Esophagus squamous epithelium (tissue), 5 donors: ENCODE measurements at regions not wholly inside any gene's neighbourhood (a gene's known extent, or its start where the extent isn't known, plus 50 kb on each side); places are given as distances from the start of the nearest gene placed in this dataset.

Source experiments
- DNase-seq: peaks from one replicate; lab custom pipeline; 2025; lab: John Stamatoyannopoulos, UW
- H3K27ac ChIP-seq, 4 donors: fragments of 200-600 bp; sonication (generic); one replicate each; pipeline ENCODE4 v1.5.1; 2016 to 2019; ENCODE audit warnings: mild to moderate bottlenecking in 1 of 4
- H3K27me3 ChIP-seq, 4 donors: fragments of 200-600 bp; sonication (generic); 1 replicate in 3 of 4; 2 replicates in 1 of 4; pipeline versions ENCODE4 v1.5.1 to v1.6.0; 2017 to 2021; ENCODE audit warnings: antibody characterized with exemption in 1 of 4
- H3K36me3 ChIP-seq, 3 donors: fragments of 200-600 bp; sonication (generic); one replicate each; pipeline ENCODE4 v1.5.1; 2016 to 2019
- H3K4me1 ChIP-seq, 3 donors: fragments of 200-600 bp; sonication (generic); one replicate each; pipeline ENCODE4 v1.5.1; 2017 to 2019
- H3K4me3 ChIP-seq, 4 donors: fragments of 200-600 bp; sonication (generic); 1 replicate in 3 of 4; 2 replicates in 1 of 4; pipeline ENCODE4 v1.5.1; 2016 to 2019; ENCODE audit warnings: mild to moderate bottlenecking in 2 of 4, moderate library complexity in 1 of 4
- H3K9me3 ChIP-seq, 3 donors: fragments of 200-600 bp; sonication (generic); one replicate each; pipeline ENCODE4 v1.5.1; 2016 to 2019
- CTCF ChIP-seq, 6 experiments: fragments of 450-650 bp in 4 of 6; fragments of 200-600 bp in 2 of 6; sonication (generic) in 2 of 6; IDR thresholded peaks; one replicate each; pipeline ENCODE4 v1.5.1; 2016 to 2019; ENCODE audit warnings: antibody characterized with exemption in 6 of 6, mild to moderate bottlenecking in 4 of 6, moderate library complexity in 4 of 6
- POLR2A ChIP-seq, 4 donors: fragments of 450-650 bp; IDR thresholded peaks; one replicate each; pipeline ENCODE4 v1.6.1; 2017; ENCODE audit warnings: antibody characterized with exemption in 4 of 4, mild to moderate bottlenecking in 4 of 4, moderate library complexity in 3 of 4
- WGBS, 2 donors: methylation state at CpG; one replicate each; pipeline ENCODE4 v1.1.5; 2018; 5-methylcytosine and 5-hydroxymethylcytosine counted together
- intact Hi-C: fragments of 100-400 bp; cut with DNase I; formaldehyde crosslinking; loops from one replicate; pipeline ENCODE4 v1.15.0; 2022
- donor health status: DM: yes; HTN: yes; CAD: no.

- 73 to 86% methylated on average over 4 of the region's 4 CpGs for WGBS, 2 donors
- H3K36me3 ChIP-seq, result no peaks in the 10 kb centered on the region
- DNase-seq, result no peak
Observed at GRCh38 chr1:101311146-101311920, 74.5 kb downstream of the S1PR1 start.

GRCh38 chr1:101312147-101312546 is 75.3 kb downstream of the S1PR1 start:
- Histone ChIP-seq H3K27me3 (peaks cover 0 to 8% (median 0%) of the 10 kb centered on the region in 4 donors), H3K4me3 (no peak overlapping the region), H3K9me3 (no peaks in the 10 kb centered on the region), H3K4me1 (peaks cover 6 to 18% (median 7%) of the 10 kb centered on the region in 3 donors), H3K36me3 (no peaks in the 10 kb centered on the region), H3K27ac (no peak overlapping the region)
- intact Hi-C loops, result no loop called here
- no peak for DNase-seq
- TF ChIP-seq POLR2A (IDR thresholded peaks at IDR 0.05) (no peak), CTCF (IDR thresholded peaks at IDR 0.05) (no peak)
- WGBS, 2 donors, result 67 to 76% methylated on average over 3 to 4 of the region's 4 CpGs

More at GRCh38 chr1:101311146-101311920, 74.5 kb downstream of the S1PR1 start:
- Histone ChIP-seq H3K9me3 (no peaks in the 10 kb centered on the region), H3K4me1 (peaks cover 6 to 18% (median 7%) of the 10 kb centered on the region in 3 donors), H3K4me3 (no peak overlapping the region), H3K27ac (no peak overlapping the region), H3K27me3 (peaks cover 0 to 8% (median 0%) of the 10 kb centered on the region in 4 donors)
- TF ChIP-seq CTCF (IDR thresholded peaks at IDR 0.05) (no peak), POLR2A (IDR thresholded peaks at IDR 0.05) (no peak)
- intact Hi-C loops, result no loop called here

GRCh38 chr1:101313356-101313755 is 76.5 kb downstream of the S1PR1 start:
- no peak overlapping the region for H3K27ac ChIP-seq
- intact Hi-C loops, result no loop called here
- peaks cover 6 to 18% (median 7%) of the 10 kb centered on the region in 3 donors for H3K4me1 ChIP-seq
- H3K9me3 ChIP-seq, result no peaks in the 10 kb centered on the region
- DNase-seq, result no peak
- WGBS, 2 donors, result 88 to 93% methylated on average over 6 to 7 of the region's 7 CpGs
- TF ChIP-seq POLR2A (IDR thresholded peaks at IDR 0.05), result no peak
- no peak for TF ChIP-seq CTCF (IDR thresholded peaks at IDR 0.05)
- H3K36me3 ChIP-seq, result no peaks in the 10 kb centered on the region
- H3K27me3 ChIP-seq, result peaks cover 0 to 5% (median 0%) of the 10 kb centered on the region in 4 donors
- H3K4me3 ChIP-seq, result no peak overlapping the region

- DNase-seq, result no peak
- Histone ChIP-seq H3K27me3 (peaks cover 0 to 5% (median 0%) of the 10 kb centered on the region in 4 donors), H3K27ac (no peak overlapping the region), H3K36me3 (no peaks in the 10 kb centered on the region), H3K4me3 (no peak overlapping the region), H3K9me3 (no peaks in the 10 kb centered on the region), H3K4me1 (peaks cover 6 to 12% (median 7%) of the 10 kb centered on the region in 3 donors)
- 92% methylated on average over 2 of the region's 2 CpGs; no CpG with 5 or more reads in 1 of the 2 donors for WGBS, 2 donors
- intact Hi-C loops, result no loop called here
- TF ChIP-seq CTCF (IDR thresholded peaks at IDR 0.05) (no peak), POLR2A (IDR thresholded peaks at IDR 0.05) (no peak)
Observed at GRCh38 chr1:101314244-101314643, 77.4 kb downstream of the S1PR1 start.

- intact Hi-C loops, result no loop called here
- no peaks in the 10 kb centered on the region for H3K27me3 ChIP-seq
- H3K27ac ChIP-seq, result no peak overlapping the region
- WGBS, 2 donors, result 58 to 78% methylated on average over 6 of the region's 6 CpGs
- H3K4me1 ChIP-seq, result no peaks in the 10 kb centered on the region
- TF ChIP-seq CTCF (IDR thresholded peaks at IDR 0.05) (no peak), POLR2A (IDR thresholded peaks at IDR 0.05) (no peak)
- no peaks in the 10 kb centered on the region for H3K9me3 ChIP-seq
- no peaks in the 10 kb centered on the region for H3K36me3 ChIP-seq
- no peak for DNase-seq
- H3K4me3 ChIP-seq, result no peak overlapping the region
Observed at GRCh38 chr1:101316256-101316655, 79.4 kb downstream of the S1PR1 start.
